ENCODE measurements at regions not wholly inside any gene's neighbourhood (a gene's known extent, or its start where the extent isn't known, plus 50 kb on each side); places are given as distances from the start of the nearest gene placed in this dataset.

- FAIRE-seq: no peak
Observed at GRCh38 chr20:19930426-19930825, 86.7 kb upstream of the NAA20 start.

GRCh38 chr20:19932170-19932667 is 84.9 kb upstream of the NAA20 start:
- no peak for FAIRE-seq

DNA sequence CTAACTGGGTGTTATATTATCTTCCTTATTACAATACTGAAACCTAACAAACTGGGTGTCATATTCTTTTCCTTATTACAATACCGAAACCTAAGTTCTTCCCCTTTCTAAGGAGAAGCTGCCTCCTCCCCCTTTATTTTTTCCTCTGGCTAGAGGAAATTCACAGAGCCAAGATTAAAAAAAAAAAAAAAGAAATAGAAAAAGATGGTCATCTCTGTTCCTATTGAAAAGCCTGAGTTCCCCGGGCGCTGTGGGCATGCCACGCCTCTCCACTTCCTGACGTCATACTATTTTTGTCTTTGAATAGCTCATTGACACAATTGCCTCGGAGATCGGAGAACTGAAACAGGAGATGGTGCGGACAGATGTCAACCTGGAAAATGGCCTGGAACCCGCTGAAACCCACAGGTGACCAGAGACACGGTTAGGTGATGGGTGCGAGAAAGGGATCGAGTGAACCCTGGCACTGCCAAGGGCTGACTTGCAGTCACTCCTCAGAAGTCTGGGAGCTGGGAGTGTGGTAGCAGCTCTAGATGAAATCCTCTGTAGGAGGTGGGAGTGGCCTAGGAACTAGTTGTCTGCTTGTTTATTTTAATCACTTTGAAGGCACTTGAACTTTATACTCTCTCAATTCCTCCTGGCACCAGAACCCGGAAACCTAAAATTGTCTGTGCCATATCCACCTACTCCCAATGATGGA is 82.2 kb upstream of the NAA20 start:
- no peak for FAIRE-seq

GRCh38 chr20:19935842-19936241 is 81.3 kb upstream of the NAA20 start:
- no peak for FAIRE-seq

GRCh38 chr20:19936466-19937200 is 80.5 kb upstream of the NAA20 start:
- FAIRE-seq: no peak

- no peak for FAIRE-seq
Observed at GRCh38 chr20:19937218-19937617, 79.9 kb upstream of the NAA20 start.

DNA sequence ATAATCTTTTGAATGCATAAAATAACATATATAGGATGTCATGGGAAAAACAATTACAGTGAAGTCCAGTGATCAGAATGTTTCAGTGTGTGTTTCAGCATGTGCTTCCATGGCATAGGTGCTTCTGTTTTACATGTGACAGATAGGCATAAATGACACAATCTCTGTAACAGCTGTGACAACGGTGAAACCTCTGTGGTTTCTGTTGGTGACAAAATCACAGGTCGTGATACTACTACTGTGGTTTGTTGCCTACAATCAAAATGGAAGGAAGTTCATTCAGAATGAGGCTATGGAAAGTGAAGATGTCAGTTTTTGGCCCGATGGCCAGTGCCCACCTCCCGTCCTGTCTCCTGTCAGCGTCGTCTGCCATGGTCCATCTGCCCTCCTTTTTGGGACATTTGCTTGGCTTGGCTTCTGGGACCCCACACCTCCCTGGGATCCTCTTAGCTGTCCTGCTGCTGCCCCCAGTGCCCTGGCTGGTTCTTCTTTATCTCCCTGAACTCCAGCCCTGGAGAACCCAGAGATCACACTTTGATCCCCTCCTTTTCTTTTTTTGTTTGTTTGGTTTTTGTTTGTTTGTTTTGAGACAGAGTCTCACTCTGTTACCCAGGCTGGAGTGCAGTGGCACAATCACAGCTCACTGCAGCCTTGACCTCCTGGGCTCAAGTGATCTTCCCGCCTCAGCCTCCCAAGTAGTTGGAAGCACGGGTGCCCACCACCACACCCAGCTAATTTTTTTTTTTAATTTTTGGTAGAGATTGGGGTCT is 79.3 kb upstream of the NAA20 start:
- no peak for FAIRE-seq

GRCh38 chr20:19938421-19939090 is 78.6 kb upstream of the NAA20 start:
- no peak for FAIRE-seq

DNA sequence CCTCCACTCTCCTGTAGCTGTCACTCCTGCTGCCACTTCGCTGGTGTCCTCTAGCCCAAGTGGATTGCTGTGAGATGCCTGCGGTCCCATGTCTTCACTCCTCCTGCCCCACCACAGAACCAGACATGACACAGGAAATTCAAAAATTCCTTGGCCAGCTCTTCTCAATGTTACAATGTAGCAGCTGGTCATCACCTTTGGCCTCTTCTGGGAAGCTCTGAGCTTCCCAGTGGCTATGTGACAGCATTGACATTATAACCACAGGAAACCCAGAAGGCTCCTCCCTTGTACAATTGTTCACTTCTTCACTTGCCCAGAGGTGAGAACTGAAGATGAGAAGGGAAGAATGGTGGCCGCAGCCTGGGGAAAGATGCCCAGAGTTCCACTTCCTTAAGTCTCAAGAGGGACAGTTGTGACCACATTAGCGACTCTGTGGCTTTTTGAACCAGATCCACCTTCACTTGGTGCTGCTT is 76.1 kb upstream of the NAA20 start:
- FAIRE-seq: no peak

DNA sequence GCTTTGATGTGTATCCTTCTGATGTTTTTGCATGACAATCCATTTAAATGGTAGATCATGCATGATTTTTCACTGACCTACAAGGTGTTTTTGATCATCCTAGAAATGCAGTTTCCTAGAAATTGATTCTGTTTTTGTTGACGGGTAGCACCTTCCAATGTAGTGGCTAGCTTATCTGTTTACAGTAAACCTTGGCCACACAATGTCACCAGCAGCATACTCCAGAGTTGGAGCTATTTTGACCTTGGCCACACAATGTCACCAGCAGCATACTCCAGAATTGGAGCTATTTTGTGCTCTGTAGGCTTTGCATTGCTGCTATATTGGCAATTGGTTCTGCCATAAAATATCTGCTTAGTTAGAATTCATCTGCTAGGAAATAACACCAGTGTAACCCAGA is 74.6 kb upstream of the NAA20 start:
- FAIRE-seq: no peak

DNA sequence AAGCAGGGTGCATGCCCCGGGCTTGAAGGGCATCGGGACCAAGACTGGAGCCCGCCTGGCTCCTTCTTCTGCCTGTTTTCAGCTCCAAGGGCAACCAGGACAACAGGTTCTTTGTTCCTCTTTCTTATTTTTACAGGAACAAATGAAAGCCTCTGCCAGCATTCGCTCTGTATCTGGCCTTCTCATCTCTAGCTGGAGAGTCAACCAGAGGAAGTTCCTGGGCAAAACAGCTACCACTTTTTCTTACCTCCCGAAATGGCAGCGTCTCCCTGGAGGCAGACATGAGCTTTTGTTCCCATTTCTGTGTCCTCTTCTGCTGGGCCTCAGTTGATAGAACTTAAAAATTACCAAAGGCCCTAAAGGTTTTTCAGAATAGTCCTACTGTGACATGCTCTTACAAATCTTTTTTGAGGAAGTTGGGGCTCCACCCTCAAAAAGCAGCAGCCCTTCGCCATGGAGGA is 74.1 kb upstream of the NAA20 start:
- no peak for FAIRE-seq

- no peak for FAIRE-seq
Observed at GRCh38 chr20:19944772-19945459, 72.2 kb upstream of the NAA20 start.

DNA sequence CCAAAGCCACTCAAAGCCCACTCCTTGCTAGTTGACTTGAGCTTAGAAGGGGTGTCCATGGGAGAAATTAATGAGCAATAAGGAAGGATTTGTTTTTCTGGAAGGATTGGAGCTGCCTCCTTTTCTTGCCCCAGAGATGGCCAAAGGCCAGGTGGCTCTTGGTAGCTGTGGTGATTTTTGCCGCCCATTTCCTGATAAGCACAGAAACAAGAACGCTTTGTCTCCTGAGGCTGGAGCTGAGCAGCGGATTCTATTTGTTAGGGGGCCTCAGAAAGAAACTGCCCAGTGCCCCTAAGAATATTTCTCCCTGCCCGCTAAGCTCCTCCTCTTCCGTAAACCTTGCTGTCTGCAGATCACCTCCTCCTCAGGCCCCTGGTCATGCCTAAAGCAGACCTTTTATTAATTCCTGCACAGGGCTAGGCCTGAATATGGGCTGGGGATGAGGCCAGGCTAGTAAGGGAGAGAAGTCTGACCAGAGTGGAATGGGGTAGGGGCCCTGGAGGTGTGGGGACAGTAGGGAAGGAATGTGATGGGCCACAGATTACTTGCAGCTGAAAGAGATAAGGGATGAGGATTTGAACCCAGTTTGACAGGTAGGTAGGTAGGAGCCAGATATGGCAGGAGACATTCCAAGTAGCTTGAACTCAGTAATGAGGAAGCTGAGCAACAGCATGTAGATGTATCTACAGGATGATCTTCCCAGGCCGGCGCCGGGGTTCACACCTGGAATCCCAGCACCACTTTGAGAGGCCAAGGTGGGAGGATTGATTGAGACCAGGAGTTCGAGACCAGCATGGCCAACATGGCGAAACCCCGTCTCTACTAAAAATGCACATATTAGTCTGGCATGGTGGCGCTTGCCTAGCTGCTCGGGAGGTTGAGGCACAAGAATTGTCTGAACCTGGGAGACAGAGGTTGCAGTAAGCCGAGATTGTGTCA is 71.2 kb upstream of the NAA20 start:
- FAIRE-seq: no peak

GRCh38 chr20:19947611-19948264 is 69.4 kb upstream of the NAA20 start:
- FAIRE-seq: no peak

GRCh38 chr20:19949195-19949867 is 67.8 kb upstream of the NAA20 start:
- FAIRE-seq: no peak

- no peak for FAIRE-seq
Observed at GRCh38 chr20:19950042-19950441, 67.1 kb upstream of the NAA20 start.

- no peak for FAIRE-seq
Observed at GRCh38 chr20:19952392-19952791, 64.8 kb upstream of the NAA20 start.

- FAIRE-seq: no peak
Observed at GRCh38 chr20:19953606-19954005, 63.6 kb upstream of the NAA20 start.

- FAIRE-seq: no peak
Observed at GRCh38 chr20:19956976-19957375, 60.2 kb upstream of the NAA20 start.

- no peak for FAIRE-seq
Observed at GRCh38 chr20:19958219-19958618, 58.9 kb upstream of the NAA20 start.
